ENCODE measurements at regions not wholly inside any gene's neighbourhood (a gene's known extent, or its start where the extent isn't known, plus 50 kb on each side); places are given as distances from the start of the nearest gene placed in this dataset.

DNA sequence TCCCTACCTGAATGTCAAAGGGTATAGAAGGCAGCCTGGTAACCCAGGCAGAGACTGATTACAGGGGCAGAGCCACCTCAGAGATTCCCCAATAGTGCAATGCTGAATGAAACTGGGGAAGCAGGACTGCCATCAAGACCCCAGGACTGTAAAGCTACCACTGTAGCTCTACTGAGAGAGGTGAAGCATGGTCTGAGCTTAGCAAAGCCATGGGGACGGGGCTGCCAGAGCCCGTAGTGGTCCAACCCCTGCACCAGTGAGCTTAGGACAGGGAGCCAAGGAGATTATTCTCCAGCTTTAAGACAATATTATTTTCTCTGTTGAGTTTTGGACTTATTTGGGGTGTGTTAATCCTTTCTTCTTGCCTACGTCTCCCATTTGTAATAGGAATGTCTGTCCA, 679.3 kb upstream of the GRAMD2B start:
- Histone ChIP-seq H3K27me3 (no peaks in the 10 kb centered on the region), H3K4me3 (no peak overlapping the region), H3K4me1 (no peaks in the 10 kb centered on the region), H3K9me3 (peaks cover 0 to 4% of the 10 kb centered on the region in 2 donors), H3K27ac (no peak overlapping the region), H3K36me3 (no peaks in the 10 kb centered on the region)
- DNase-seq: no peak
- in situ Hi-C loops (cut with MboI; ENCODE audit: low pct_ligation_motif_present in 1 of 4, low pct_unique_long_range_greater_than_20kb in 1 of 4, low sequenced_read_pairs in 3 of 4) (no loop called here), intact Hi-C loops (cut with DNase I; ENCODE audit: low total_unique reads) (no loop called here)
- TF ChIP-seq EP300 (IDR thresholded peaks at IDR 0.05; ENCODE audit: low read depth): no peak
- TF ChIP-seq, protein P1, sequence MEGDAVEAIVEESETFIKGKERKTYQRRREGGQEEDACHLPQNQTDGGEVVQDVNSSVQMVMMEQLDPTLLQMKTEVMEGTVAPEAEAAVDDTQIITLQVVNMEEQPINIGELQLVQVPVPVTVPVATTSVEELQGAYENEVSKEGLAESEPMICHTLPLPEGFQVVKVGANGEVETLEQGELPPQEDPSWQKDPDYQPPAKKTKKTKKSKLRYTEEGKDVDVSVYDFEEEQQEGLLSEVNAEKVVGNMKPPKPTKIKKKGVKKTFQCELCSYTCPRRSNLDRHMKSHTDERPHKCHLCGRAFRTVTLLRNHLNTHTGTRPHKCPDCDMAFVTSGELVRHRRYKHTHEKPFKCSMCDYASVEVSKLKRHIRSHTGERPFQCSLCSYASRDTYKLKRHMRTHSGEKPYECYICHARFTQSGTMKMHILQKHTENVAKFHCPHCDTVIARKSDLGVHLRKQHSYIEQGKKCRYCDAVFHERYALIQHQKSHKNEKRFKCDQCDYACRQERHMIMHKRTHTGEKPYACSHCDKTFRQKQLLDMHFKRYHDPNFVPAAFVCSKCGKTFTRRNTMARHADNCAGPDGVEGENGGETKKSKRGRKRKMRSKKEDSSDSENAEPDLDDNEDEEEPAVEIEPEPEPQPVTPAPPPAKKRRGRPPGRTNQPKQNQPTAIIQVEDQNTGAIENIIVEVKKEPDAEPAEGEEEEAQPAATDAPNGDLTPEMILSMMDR (IDR thresholded peaks at IDR 0.05): no peak
- no peak for TF ChIP-seq POLR2A (IDR thresholded peaks at IDR 0.05)
- no peak for TF ChIP-seq POLR2AphosphoS5 (IDR thresholded peaks at IDR 0.05)
- 94 to 96% methylated on average over 3 of the region's 3 CpGs for WGBS, 2 donors (ENCODE audit: low coverage in 1 of 2)

DNA sequence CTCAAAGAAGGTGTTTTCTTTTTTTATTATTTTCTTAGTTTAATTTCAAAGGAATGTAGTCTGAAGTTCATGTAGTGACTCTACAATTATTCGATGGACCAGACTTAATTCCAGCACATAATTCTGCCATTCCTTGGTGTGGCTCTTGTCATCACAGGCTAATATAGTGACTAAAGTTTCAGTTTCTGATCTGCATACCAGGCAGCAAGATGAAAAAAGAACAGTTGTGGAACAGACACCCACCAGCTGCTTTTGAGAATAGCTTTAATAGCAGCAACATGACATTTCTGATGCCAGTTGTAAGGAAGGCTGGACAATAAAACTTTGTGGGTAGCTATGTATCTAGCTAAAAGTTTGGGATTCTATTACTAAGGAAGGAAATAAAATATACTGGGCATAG, 676.3 kb upstream of the GRAMD2B start:
- Histone ChIP-seq H3K27me3 (no peaks in the 10 kb centered on the region), H3K9me3 (peaks cover 0 to 4% of the 10 kb centered on the region in 2 donors), H3K27ac (no peak overlapping the region), H3K4me3 (no peak overlapping the region), H3K4me1 (no peaks in the 10 kb centered on the region), H3K36me3 (no peaks in the 10 kb centered on the region)
- no peak for DNase-seq
- intact Hi-C loops (cut with DNase I; ENCODE audit: low total_unique reads) (no loop called here), in situ Hi-C loops (cut with MboI; ENCODE audit: low pct_ligation_motif_present in 1 of 4, low pct_unique_long_range_greater_than_20kb in 1 of 4, low sequenced_read_pairs in 3 of 4) (no loop called here)
- TF ChIP-seq POLR2AphosphoS5 (IDR thresholded peaks at IDR 0.05): no peak
- no peak for TF ChIP-seq POLR2A (IDR thresholded peaks at IDR 0.05)
- TF ChIP-seq, protein P1 (IDR thresholded peaks at IDR 0.05): no peak
- no peak for TF ChIP-seq EP300 (IDR thresholded peaks at IDR 0.05; ENCODE audit: low read depth)
- WGBS, 2 donors (ENCODE audit: low coverage in 1 of 2): 64 to 88% methylated on average over 1 of the region's 1 CpG

DNA sequence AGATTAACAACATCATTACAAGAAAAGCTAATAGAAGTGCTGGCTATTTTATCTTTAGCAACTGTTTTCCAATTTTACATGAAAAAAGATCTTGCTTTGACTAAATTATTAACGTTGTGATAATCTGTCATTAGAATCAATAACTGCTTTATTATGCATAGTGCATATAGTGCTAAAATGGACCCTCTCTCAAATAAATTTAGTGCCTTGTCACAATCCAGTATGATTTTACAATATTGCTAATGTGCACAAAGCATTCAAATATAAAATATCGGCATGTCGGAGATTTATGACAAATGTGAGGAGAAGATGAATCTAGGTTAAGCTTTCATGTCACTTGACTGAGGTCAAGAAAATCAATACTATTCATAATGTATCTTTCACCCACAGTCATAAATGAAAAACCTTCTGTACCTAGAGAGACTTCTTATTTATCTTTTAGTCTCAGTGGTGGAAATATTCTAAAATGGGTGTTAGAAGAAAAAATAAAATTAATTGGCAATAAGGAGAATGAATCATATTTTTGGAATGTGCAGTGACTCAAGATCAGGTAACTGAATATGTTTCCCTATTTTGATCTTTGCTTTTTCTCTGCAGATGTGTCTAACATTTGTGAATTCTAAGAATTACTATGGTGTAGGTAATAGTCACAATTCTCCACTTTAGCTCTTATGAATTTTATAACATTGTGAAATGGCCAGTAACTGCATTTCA, 672.9 kb upstream of the GRAMD2B start:
- no peak overlapping the region for H3K27ac ChIP-seq
- H3K36me3 ChIP-seq: no peaks in the 10 kb centered on the region
- TF ChIP-seq, protein P1 (IDR thresholded peaks at IDR 0.05): no peak
- TF ChIP-seq POLR2AphosphoS5 (IDR thresholded peaks at IDR 0.05) (no peak), EP300 (IDR thresholded peaks at IDR 0.05; ENCODE audit: low read depth) (no peak), POLR2A (IDR thresholded peaks at IDR 0.05) (no peak)
- H3K9me3 ChIP-seq: no peaks in the 10 kb centered on the region
- intact Hi-C loops (cut with DNase I; ENCODE audit: low total_unique reads): no loop called here
- no peak for DNase-seq
- 88 to 90% methylated on average over 3 of the region's 3 CpGs for WGBS, 2 donors (ENCODE audit: low coverage in 1 of 2)
- in situ Hi-C loops (cut with MboI; ENCODE audit: low pct_ligation_motif_present in 1 of 4, low pct_unique_long_range_greater_than_20kb in 1 of 4, low sequenced_read_pairs in 3 of 4): no loop called here
- H3K4me1 ChIP-seq: no peaks in the 10 kb centered on the region
- H3K4me3 ChIP-seq: no peak overlapping the region
- no peaks in the 10 kb centered on the region for H3K27me3 ChIP-seq

DNA sequence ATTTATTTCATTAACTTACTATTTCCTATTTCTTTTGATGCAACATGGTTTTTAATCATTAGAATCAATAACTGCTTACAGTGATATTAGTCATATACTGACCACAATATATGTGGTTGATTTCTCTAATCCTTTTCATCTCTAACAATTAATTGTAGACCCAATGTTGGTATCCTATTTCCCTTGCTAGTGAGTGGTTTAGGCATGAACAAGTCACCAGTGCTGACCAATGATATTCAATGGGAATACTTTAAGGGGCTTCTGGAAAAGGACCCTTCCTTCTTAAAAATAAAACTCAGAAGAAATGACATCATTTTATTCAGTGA, 672.4 kb upstream of the GRAMD2B start:
- in situ Hi-C loops (cut with MboI; ENCODE audit: low pct_ligation_motif_present in 1 of 4, low pct_unique_long_range_greater_than_20kb in 1 of 4, low sequenced_read_pairs in 3 of 4): no loop called here
- TF ChIP-seq, protein P1 (IDR thresholded peaks at IDR 0.05): no peak
- no peak for TF ChIP-seq POLR2AphosphoS5 (IDR thresholded peaks at IDR 0.05)
- TF ChIP-seq POLR2A (IDR thresholded peaks at IDR 0.05): no peak
- TF ChIP-seq EP300 (IDR thresholded peaks at IDR 0.05; ENCODE audit: low read depth): no peak
- Histone ChIP-seq H3K4me3 (no peak overlapping the region), H3K4me1 (no peaks in the 10 kb centered on the region), H3K36me3 (no peaks in the 10 kb centered on the region), H3K27me3 (no peaks in the 10 kb centered on the region), H3K9me3 (no peaks in the 10 kb centered on the region), H3K27ac (no peak overlapping the region)
- intact Hi-C loops (cut with DNase I; ENCODE audit: low total_unique reads): no loop called here
- no peak for DNase-seq
